ENCODE measurements at regions not wholly inside any gene's neighbourhood (a gene's known extent, or its start where the extent isn't known, plus 50 kb on each side); places are given as distances from the start of the nearest gene placed in this dataset.
"Not testable (repeated sequence)": the region's sequence is repeated elsewhere in the genome, so short reads cannot be mapped to it uniquely, and the experiment has no call there.

DNA sequence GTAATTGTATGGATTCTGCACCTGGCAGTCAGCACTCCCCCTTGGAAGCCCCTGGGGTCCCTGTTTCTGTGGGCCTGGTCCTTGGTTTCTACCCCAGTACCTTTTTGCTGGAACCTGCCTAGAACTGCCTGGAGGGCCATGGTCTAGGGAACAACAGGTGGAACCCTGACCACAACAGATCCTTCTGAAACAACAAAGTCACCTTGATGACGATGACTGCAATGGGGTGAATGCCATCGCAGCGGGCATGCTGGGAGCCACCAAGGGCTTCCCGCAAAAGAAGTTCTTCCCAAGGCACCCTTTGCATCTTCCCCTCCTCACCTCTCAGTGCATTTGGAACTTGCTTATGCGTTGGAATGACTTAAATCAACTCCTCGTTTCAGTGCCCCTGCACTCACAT is 129.0 kb upstream of the OR4C13 start:
- not testable (repeated sequence) for TF ChIP-seq EZH2phosphoT487 (IDR thresholded peaks at IDR 0.05; ENCODE audit: insufficient read depth, low read depth); EZH2 (IDR thresholded peaks at IDR 0.05; ENCODE audit: insufficient read depth, poor library complexity, severe bottlenecking)
